SU-DHL-6 (cell line): ENCODE measurements at regions not wholly inside any gene's neighbourhood (a gene's known extent, or its start where the extent isn't known, plus 50 kb on each side); places are given as distances from the start of the nearest gene placed in this dataset.

ENCODE experiments used
- H2AFZ ChIP-seq: fragments of 200-600 bp; sonication (generic); 2 replicates; pipeline ENCODE4 v1.6.1; 2014; ENCODE audit warnings: low read depth, mild to moderate bottlenecking, moderate library complexity, mixed read lengths, antibody characterized with exemption, low read length; ENCODE audit not compliant: severe bottlenecking
- H3F3A ChIP-seq: fragments of 200-600 bp; shearing (Covaris generic); 2 replicates; pipeline ENCODE4 v1.6.0; 2016; ENCODE audit warnings: antibody characterized with exemption, mild to moderate bottlenecking; ENCODE audit not compliant: insufficient read depth
- H3K27ac ChIP-seq: fragments of 200-600 bp; sonication (generic); 2 replicates; pipeline ENCODE4 v1.5.1; 2016; ENCODE audit warnings: low read depth, mild to moderate bottlenecking, low read length, moderate library complexity, mixed read lengths
- H3K27me3 ChIP-seq: fragments of 200-600 bp; sonication (generic), shearing (Covaris generic); 2 replicates; pipeline ENCODE4 v1.6.0; 2014; ENCODE audit warnings: mild to moderate bottlenecking, low read length
- H3K36me3 ChIP-seq: fragments of 200-600 bp; sonication (generic); 2 replicates; pipeline ENCODE4 v1.6.1; 2014; ENCODE audit warnings: mild to moderate bottlenecking, low read length, mixed read lengths
- H3K4me2 ChIP-seq: fragments of 300-600, 200-600 bp; shearing (Covaris generic), sonication (generic); 2 replicates; pipeline ENCODE4 v1.6.0; 2014; ENCODE audit warnings: low read length, low read depth, mild to moderate bottlenecking; ENCODE audit not compliant: poor library complexity, severe bottlenecking
- H3K4me3 ChIP-seq: fragments of 200-600 bp; sonication (generic); 2 replicates; pipeline ENCODE4 v1.5.1; 2014; ENCODE audit warnings: antibody characterized with exemption, low read length, mild to moderate bottlenecking, mixed read lengths; ENCODE audit not compliant: insufficient read depth, poor library complexity, severe bottlenecking
- H3K79me2 ChIP-seq: fragments of 200-600 bp; sonication (generic); 2 replicates; pipeline ENCODE4 v1.6.1; 2014; ENCODE audit warnings: mild to moderate bottlenecking, low read length, moderate library complexity; ENCODE audit not compliant: insufficient read depth
- H3K9ac ChIP-seq: fragments of 200-600 bp; sonication (generic); 2 replicates; pipeline ENCODE4 v1.7.0; 2014; ENCODE audit warnings: mild to moderate bottlenecking, low read length
- H3K9me2 ChIP-seq: fragments of 200-600 bp; sonication (generic); replicated peaks from 2 replicates; pipeline ENCODE4 v1.6.1; 2014; ENCODE audit warnings: low read length; ENCODE audit not compliant: insufficient read depth
- H3K9me3 ChIP-seq: fragments of 200-600 bp; sonication (generic); 2 replicates; pipeline ENCODE4 v1.6.1; 2014; ENCODE audit warnings: low read length, mixed read lengths; ENCODE audit not compliant: insufficient read depth
- H4K20me1 ChIP-seq: fragments of 200-600 bp; sonication (generic); 2 replicates; pipeline ENCODE4 v1.6.1; 2014; ENCODE audit warnings: low read depth, mild to moderate bottlenecking, antibody characterized with exemption, low read length, moderate library complexity, mixed read lengths
- EZH2phosphoT487 ChIP-seq: fragments of 200-600 bp; sonication (generic), shearing (Covaris generic); conservative IDR thresholded peaks from 2 replicates; pipeline ENCODE4 v1.6.1; 2018; ENCODE audit warnings: mild to moderate bottlenecking, antibody characterized with exemption, low read length, moderate library complexity, mixed read lengths
- TF ChIP-seq, protein P1 (sequence below): fragments of 200-600 bp; sonication (generic); IDR thresholded peaks from one replicate; pipeline ENCODE4 v1.5.1; 2017; ENCODE audit warnings: antibody characterized with exemption, mild to moderate bottlenecking, low read length, moderate library complexity; ENCODE audit not compliant: insufficient read depth, poor library complexity, severe bottlenecking

DNA sequence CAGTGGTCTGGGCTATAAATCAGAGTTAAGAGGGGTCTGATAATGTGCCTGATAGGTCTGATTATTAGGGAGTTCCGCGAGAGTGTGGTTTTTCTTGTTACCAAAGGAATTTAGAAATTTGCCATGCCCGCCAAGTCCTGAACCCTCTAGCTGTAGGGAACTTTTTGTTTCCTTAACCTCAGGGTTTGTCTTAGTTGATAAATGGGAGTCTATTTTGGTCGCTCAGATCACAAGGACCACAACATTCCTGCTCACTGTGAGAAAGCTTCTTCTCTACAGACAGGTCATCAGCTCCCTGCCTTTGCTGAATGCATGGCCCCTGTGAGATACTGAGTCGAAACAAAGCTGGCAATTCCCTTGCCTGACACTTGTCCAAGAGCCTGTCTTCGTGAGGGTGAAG lies 497.8 kb downstream of the HS3ST4 start:
- no peak overlapping the region for H3K4me2 ChIP-seq
- H3K9me3 ChIP-seq = peaks cover 9% of the 10 kb centered on the region; the same call in 1 of the 2 replicates
- no peak overlapping the region for H2AFZ ChIP-seq
- H3K36me3 ChIP-seq = no peaks in the 10 kb centered on the region
- H3K4me3 ChIP-seq = no peak overlapping the region
- no peaks in the 10 kb centered on the region for H3K79me2 ChIP-seq
- H4K20me1 ChIP-seq = no peaks in the 10 kb centered on the region
- H3K9me2 ChIP-seq = no peaks in the 10 kb centered on the region
- no peaks in the 10 kb centered on the region for H3K27me3 ChIP-seq
- H3F3A ChIP-seq = no peaks in the 10 kb centered on the region
- no peak overlapping the region for H3K27ac ChIP-seq
- TF ChIP-seq, protein P1, sequence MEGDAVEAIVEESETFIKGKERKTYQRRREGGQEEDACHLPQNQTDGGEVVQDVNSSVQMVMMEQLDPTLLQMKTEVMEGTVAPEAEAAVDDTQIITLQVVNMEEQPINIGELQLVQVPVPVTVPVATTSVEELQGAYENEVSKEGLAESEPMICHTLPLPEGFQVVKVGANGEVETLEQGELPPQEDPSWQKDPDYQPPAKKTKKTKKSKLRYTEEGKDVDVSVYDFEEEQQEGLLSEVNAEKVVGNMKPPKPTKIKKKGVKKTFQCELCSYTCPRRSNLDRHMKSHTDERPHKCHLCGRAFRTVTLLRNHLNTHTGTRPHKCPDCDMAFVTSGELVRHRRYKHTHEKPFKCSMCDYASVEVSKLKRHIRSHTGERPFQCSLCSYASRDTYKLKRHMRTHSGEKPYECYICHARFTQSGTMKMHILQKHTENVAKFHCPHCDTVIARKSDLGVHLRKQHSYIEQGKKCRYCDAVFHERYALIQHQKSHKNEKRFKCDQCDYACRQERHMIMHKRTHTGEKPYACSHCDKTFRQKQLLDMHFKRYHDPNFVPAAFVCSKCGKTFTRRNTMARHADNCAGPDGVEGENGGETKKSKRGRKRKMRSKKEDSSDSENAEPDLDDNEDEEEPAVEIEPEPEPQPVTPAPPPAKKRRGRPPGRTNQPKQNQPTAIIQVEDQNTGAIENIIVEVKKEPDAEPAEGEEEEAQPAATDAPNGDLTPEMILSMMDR = no peak
- no peak for TF ChIP-seq EZH2phosphoT487
- no peak overlapping the region for H3K9ac ChIP-seq

DNA sequence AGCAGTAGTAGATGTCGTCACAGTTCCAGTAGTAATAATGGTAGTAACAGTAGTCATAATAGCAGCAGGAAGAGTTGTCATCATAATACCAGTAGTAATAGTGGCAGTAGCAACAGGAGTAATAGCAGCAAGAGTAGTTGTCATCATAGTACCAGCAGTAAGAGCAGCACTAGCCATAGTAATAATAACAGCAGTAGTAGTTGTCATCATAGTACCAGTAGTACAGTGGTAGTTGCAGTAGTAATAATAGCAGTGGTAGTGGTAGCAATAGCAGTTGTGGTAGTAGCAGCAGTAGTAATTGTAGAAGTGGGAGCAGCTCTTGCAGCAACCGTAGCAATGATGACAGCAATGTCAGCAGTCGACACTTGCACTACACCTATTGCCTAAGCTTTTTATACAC lies 502.8 kb downstream of the HS3ST4 start:
- H3K79me2 ChIP-seq = no peaks in the 10 kb centered on the region
- H3K9ac ChIP-seq = no peak overlapping the region
- H3K9me2 ChIP-seq = no peaks in the 10 kb centered on the region
- H3K4me2 ChIP-seq = no peak overlapping the region
- no peaks in the 10 kb centered on the region for H3K36me3 ChIP-seq
- TF ChIP-seq, protein P1 = no peak
- no peak for TF ChIP-seq EZH2phosphoT487
- no peaks in the 10 kb centered on the region for H3F3A ChIP-seq
- no peak overlapping the region for H3K27ac ChIP-seq
- no peaks in the 10 kb centered on the region for H4K20me1 ChIP-seq
- no peak overlapping the region for H2AFZ ChIP-seq
- H3K27me3 ChIP-seq = no peaks in the 10 kb centered on the region
- peaks cover 9% of the 10 kb centered on the region; the same call in 1 of the 2 replicates for H3K9me3 ChIP-seq
- no peak overlapping the region for H3K4me3 ChIP-seq

DNA sequence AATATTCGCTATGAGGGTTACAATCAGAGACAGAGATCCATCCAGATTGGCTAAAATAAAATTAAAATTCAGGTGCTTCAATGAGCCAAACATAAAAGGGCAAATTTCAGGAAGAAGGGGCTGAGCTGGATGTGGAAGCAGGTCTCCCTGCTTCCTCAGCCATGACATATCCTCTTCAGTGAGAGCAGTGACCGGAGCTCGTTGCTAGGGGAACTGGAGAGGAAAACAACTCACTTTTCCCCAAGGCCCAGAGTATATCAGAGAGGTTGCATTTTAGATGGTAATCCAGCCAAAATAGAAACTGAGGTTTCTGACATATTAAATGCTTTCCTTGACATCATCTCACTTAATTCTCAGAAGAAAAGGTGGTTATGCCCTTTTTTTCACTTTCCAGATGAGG lies 503.5 kb downstream of the HS3ST4 start:
- H3K79me2 ChIP-seq = no peaks in the 10 kb centered on the region
- H3F3A ChIP-seq = no peaks in the 10 kb centered on the region
- no peak overlapping the region for H3K4me3 ChIP-seq
- no peaks in the 10 kb centered on the region for H3K27me3 ChIP-seq
- H3K9me3 ChIP-seq = peaks cover 9% of the 10 kb centered on the region; the same call in 1 of the 2 replicates
- no peaks in the 10 kb centered on the region for H4K20me1 ChIP-seq
- no peak overlapping the region for H3K9ac ChIP-seq
- no peaks in the 10 kb centered on the region for H3K36me3 ChIP-seq
- H3K4me2 ChIP-seq = no peak overlapping the region
- H3K9me2 ChIP-seq = no peaks in the 10 kb centered on the region
- no peak overlapping the region for H2AFZ ChIP-seq
- no peak overlapping the region for H3K27ac ChIP-seq
- TF ChIP-seq EZH2phosphoT487 = no peak
- TF ChIP-seq, protein P1 = no peak

DNA sequence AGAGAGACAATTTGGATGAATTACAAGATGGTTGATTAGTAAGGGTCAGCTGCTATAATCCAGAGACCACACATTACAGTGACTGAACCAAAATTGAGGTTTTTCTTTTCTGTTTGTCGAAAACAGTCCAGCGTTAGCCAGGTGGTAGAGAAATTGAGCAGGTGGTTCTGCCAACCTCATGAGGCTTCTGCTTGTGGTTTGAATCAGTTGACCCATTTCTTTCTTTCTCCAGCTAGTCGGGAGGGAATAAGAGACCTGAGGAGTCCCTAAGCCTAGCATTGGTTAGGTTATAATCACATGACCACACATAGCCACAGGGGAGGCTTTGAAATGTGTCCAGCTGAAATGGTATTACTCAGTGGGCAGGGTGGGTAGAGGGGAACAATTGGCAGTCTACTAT lies 504.6 kb downstream of the HS3ST4 start:
- peaks cover 9% of the 10 kb centered on the region; the same call in 1 of the 2 replicates for H3K9me3 ChIP-seq
- H3F3A ChIP-seq = no peaks in the 10 kb centered on the region
- no peaks in the 10 kb centered on the region for H3K9me2 ChIP-seq
- no peak overlapping the region for H3K9ac ChIP-seq
- no peaks in the 10 kb centered on the region for H3K27me3 ChIP-seq
- no peak overlapping the region for H2AFZ ChIP-seq
- no peaks in the 10 kb centered on the region for H3K36me3 ChIP-seq
- no peaks in the 10 kb centered on the region for H4K20me1 ChIP-seq
- H3K79me2 ChIP-seq = no peaks in the 10 kb centered on the region
- H3K27ac ChIP-seq = no peak overlapping the region
- H3K4me2 ChIP-seq = no peak overlapping the region
- TF ChIP-seq, protein P1 = no peak
- no peak for TF ChIP-seq EZH2phosphoT487
- no peak overlapping the region for H3K4me3 ChIP-seq
